ENCODE measurements at regions not wholly inside any gene's neighbourhood (a gene's known extent, or its start where the extent isn't known, plus 50 kb on each side); places are given as distances from the start of the nearest gene placed in this dataset.
"Not testable (repeated sequence)": the region's sequence is repeated elsewhere in the genome, so short reads cannot be mapped to it uniquely, and the experiment has no call there.

GRCh38 chr4:52157071-52157470 lies 106.0 kb downstream of the SPATA18 start:
- not testable (repeated sequence) for ATAC-seq

- ATAC-seq = no peak
These were observed 106.7 kb downstream of the SPATA18 start for GRCh38 chr4:52157641-52158316.

GRCh38 chr4:52160859-52161258 lies 109.8 kb downstream of the SPATA18 start:
- no peak for ATAC-seq

GRCh38 chr4:52164116-52164515 lies 113.0 kb downstream of the SPATA18 start:
- ATAC-seq = no peak

GRCh38 chr4:52172166-52172565 lies 121.1 kb downstream of the SPATA18 start:
- no peak for ATAC-seq

GRCh38 chr4:52173470-52174045 lies 122.5 kb downstream of the SPATA18 start:
- no peak for ATAC-seq

- no peak for ATAC-seq
These were observed 136.5 kb downstream of the SPATA18 start for GRCh38 chr4:52187603-52188002.

GRCh38 chr4:52192001-52192400 lies 140.9 kb downstream of the SPATA18 start:
- no peak for ATAC-seq

- ATAC-seq = peak; percentile 47
These were observed 141.6 kb downstream of the SPATA18 start for GRCh38 chr4:52192721-52193135.

- no peak for ATAC-seq
These were observed 144.8 kb downstream of the SPATA18 start for GRCh38 chr4:52195869-52196268.

GRCh38 chr4:52196606-52197130 lies 145.6 kb downstream of the SPATA18 start:
- ATAC-seq = no peak

- ATAC-seq = no peak
These were observed 146.2 kb downstream of the SPATA18 start for GRCh38 chr4:52197306-52197705.

GRCh38 chr4:52198294-52198693 lies 147.2 kb downstream of the SPATA18 start:
- ATAC-seq = no peak

GRCh38 chr4:52199574-52200338 lies 148.7 kb downstream of the SPATA18 start:
- ATAC-seq = no peak

- ATAC-seq = no peak
These were observed 149.2 kb downstream of the SPATA18 start for GRCh38 chr4:52200339-52200725.

- no peak for ATAC-seq
These were observed 150.6 kb downstream of the SPATA18 start for GRCh38 chr4:52201715-52202114.

- ATAC-seq = no peak
These were observed 151.2 kb downstream of the SPATA18 start for GRCh38 chr4:52202251-52202779.

GRCh38 chr4:52202931-52203330 lies 151.8 kb downstream of the SPATA18 start:
- no peak for ATAC-seq

GRCh38 chr4:52203351-52203750 lies 152.2 kb downstream of the SPATA18 start:
- ATAC-seq = no peak

- no peak for ATAC-seq
These were observed 153.8 kb downstream of the SPATA18 start for GRCh38 chr4:52204921-52205320.

- not testable (repeated sequence) for ATAC-seq
These were observed 156.0 kb downstream of the SPATA18 start for GRCh38 chr4:52207146-52207545.

- ATAC-seq = no peak
These were observed 161.6 kb downstream of the SPATA18 start for GRCh38 chr4:52212702-52213101.

- no peak for ATAC-seq
These were observed 180.4 kb downstream of the SPATA18 start for GRCh38 chr4:52231526-52231925.
